H9 (cell line): ENCODE measurements at regions not wholly inside any gene's neighbourhood (a gene's known extent, or its start where the extent isn't known, plus 50 kb on each side); places are given as distances from the start of the nearest gene placed in this dataset.

Experiments
- DNase-seq: peaks from one replicate; pipeline ENCODE4 v3.0.0-alpha.2; 2017
- H2AFZ ChIP-seq: one replicate; pipeline ENCODE4 v1.6.1; 2013; ENCODE audit warnings: mild to moderate bottlenecking, low read length, control low read depth, moderate library complexity
- H2AK5ac ChIP-seq: 2 replicates; pipeline ENCODE4 v1.6.1; 2013; ENCODE audit warnings: low read length, control low read depth, mixed read lengths; ENCODE audit not compliant: insufficient read length
- H2BK120ac ChIP-seq: one replicate; pipeline ENCODE4 v1.6.1; 2013; ENCODE audit warnings: low read depth, mild to moderate bottlenecking, low read length, control low read depth, inconsistent platforms; ENCODE audit not compliant: poor library complexity, severe bottlenecking
- H2BK12ac ChIP-seq: 2 replicates; pipeline ENCODE4 v1.6.1; 2013; ENCODE audit warnings: low read length, control low read depth, mixed read lengths, low read depth; ENCODE audit not compliant: insufficient read length
- H2BK15ac ChIP-seq: 2 replicates; pipeline ENCODE4 v1.6.1; 2013; ENCODE audit warnings: low read depth, low read length, control low read depth
- H2BK20ac ChIP-seq: one replicate; pipeline ENCODE4 v1.6.1; 2013; ENCODE audit warnings: low read depth, mild to moderate bottlenecking, low read length, control low read depth, inconsistent platforms; ENCODE audit not compliant: poor library complexity, severe bottlenecking
- H2BK5ac ChIP-seq: 2 replicates; pipeline ENCODE4 v1.6.1; 2013; ENCODE audit warnings: low read length, control low read depth, mixed read lengths; ENCODE audit not compliant: insufficient read length
- H3K14ac ChIP-seq: 2 replicates; pipeline ENCODE4 v1.6.1; 2013; ENCODE audit warnings: low read length, control low read depth; ENCODE audit not compliant: insufficient read depth
- H3K18ac ChIP-seq: 2 replicates; pipeline ENCODE4 v1.6.1; 2013; ENCODE audit warnings: low read depth, mild to moderate bottlenecking, mixed read lengths, low read length, control low read depth; ENCODE audit not compliant: insufficient read length
- H3K23ac ChIP-seq: 2 replicates; pipeline ENCODE4 v1.6.1; 2013; ENCODE audit warnings: low read length, control low read depth, mixed read lengths, low read depth; ENCODE audit not compliant: insufficient read length
- H3K23me2 ChIP-seq: 2 replicates; pipeline ENCODE4 v1.6.1; 2013; ENCODE audit warnings: low read depth, mild to moderate bottlenecking, mixed read lengths, low read length, control low read depth; ENCODE audit not compliant: insufficient read length, poor library complexity, severe bottlenecking
- H3K27ac ChIP-seq: 2 replicates; pipeline ENCODE4 v1.5.1; 2013; ENCODE audit warnings: low read length, control low read depth, mixed read lengths, low read depth; ENCODE audit not compliant: insufficient read length
- H3K27me3 ChIP-seq: 2 replicates; pipeline ENCODE4 v1.6.1; 2013; ENCODE audit warnings: low read length, control low read depth, inconsistent platforms; ENCODE audit not compliant: insufficient read depth
- H3K4ac ChIP-seq: 2 replicates; pipeline ENCODE4 v1.6.1; 2013; ENCODE audit warnings: low read depth, mild to moderate bottlenecking, control low read depth, inconsistent platforms, low read length, moderate library complexity
- H3K4me1 ChIP-seq: 2 replicates; pipeline ENCODE4 v1.6.1; 2013; ENCODE audit warnings: low read length, control low read depth, inconsistent platforms; ENCODE audit not compliant: insufficient read depth
- H3K4me2 ChIP-seq: 2 replicates; pipeline ENCODE4 v1.6.1; 2013; ENCODE audit warnings: low read length, control low read depth, mixed read lengths; ENCODE audit not compliant: insufficient read length, insufficient read depth
- H3K56ac ChIP-seq: 2 replicates; pipeline ENCODE4 v1.6.1; 2013; ENCODE audit warnings: low read depth, mild to moderate bottlenecking, mixed read lengths, low read length, control low read depth; ENCODE audit not compliant: insufficient read length
- H3K79me1 ChIP-seq: 2 replicates; pipeline ENCODE4 v1.6.1; 2013; ENCODE audit warnings: low read depth, mild to moderate bottlenecking, moderate library complexity, low read length, control low read depth, inconsistent platforms; ENCODE audit not compliant: insufficient read depth, poor library complexity, severe bottlenecking
- H3K79me2 ChIP-seq: 2 replicates; pipeline ENCODE4 v1.6.1; 2013; ENCODE audit warnings: low read length, control low read depth, inconsistent platforms; ENCODE audit not compliant: insufficient read depth
- H3K9ac ChIP-seq: 2 replicates; pipeline ENCODE4 v1.6.1; 2013; ENCODE audit warnings: low read length, control low read depth, mixed read lengths; ENCODE audit not compliant: insufficient read length; ENCODE audit errors: extremely low read depth
- H3K9me3 ChIP-seq: one replicate; pipeline ENCODE4 v1.6.1; 2013; ENCODE audit warnings: low read depth, low read length, inconsistent platforms; ENCODE audit not compliant: control insufficient read depth
- H3T11ph ChIP-seq: one replicate; pipeline ENCODE4 v1.6.1; 2013; ENCODE audit warnings: mild to moderate bottlenecking, low read length, control low read depth, inconsistent platforms
- H4K20me1 ChIP-seq: one replicate; pipeline ENCODE4 v1.6.1; 2013; ENCODE audit not compliant: control insufficient read depth, insufficient read length, insufficient read depth
- H4K5ac ChIP-seq: 2 replicates; pipeline ENCODE4 v1.6.1; 2013; ENCODE audit warnings: low read depth, mild to moderate bottlenecking, mixed read lengths, low read length, control low read depth; ENCODE audit not compliant: insufficient read length
- H4K8ac ChIP-seq: replicated peaks from 2 replicates; pipeline ENCODE4 v1.6.1; 2013; ENCODE audit warnings: low read length, control low read depth, mixed read lengths, low read depth; ENCODE audit not compliant: insufficient read length
- H4K91ac ChIP-seq: 2 replicates; pipeline ENCODE4 v1.6.1; 2013; ENCODE audit warnings: low read depth, mild to moderate bottlenecking, moderate library complexity, mixed read lengths, low read length, control low read depth; ENCODE audit not compliant: insufficient read length
- H3K27ac Mint-ChIP-seq, 3 experiments: 2 replicates in 2 of 3; 3 replicates in 1 of 3; pipeline ENCODE4 v1.8.0; 2020 to 2021; ENCODE audit warnings: mixed read lengths in 3 of 3, mild to moderate bottlenecking in 1 of 3, moderate library complexity in 1 of 3
- H3K27me3 Mint-ChIP-seq: 2 replicates; pipeline ENCODE4 v1.8.0; 2021; ENCODE audit warnings: low read depth, mild to moderate bottlenecking, moderate library complexity, mixed read lengths
- H3K36me3 Mint-ChIP-seq, 3 experiments: 2 replicates in 2 of 3; 3 replicates in 1 of 3; pipeline ENCODE4 v1.8.0; 2020 to 2021; ENCODE audit warnings: low read depth in 3 of 3, mixed read lengths in 3 of 3; ENCODE audit not compliant: insufficient read depth in 1 of 3
- H3K4me1 Mint-ChIP-seq, 2 experiments: 2 replicates each; pipeline ENCODE4 v1.8.0; 2020; ENCODE audit warnings: mixed read lengths in 2 of 2
- H3K4me3 Mint-ChIP-seq, 2 experiments: 2 replicates in 1 of 2; 3 replicates in 1 of 2; pipeline ENCODE4 v1.8.0; 2020 to 2021; ENCODE audit warnings: mild to moderate bottlenecking in 2 of 2, mixed read lengths in 2 of 2, moderate library complexity in 1 of 2
- H3K9me3 Mint-ChIP-seq, 2 experiments: 2 replicates in 1 of 2; 3 replicates in 1 of 2; pipeline ENCODE4 v1.8.0; 2020; ENCODE audit warnings: mild to moderate bottlenecking in 2 of 2, mixed read lengths in 2 of 2, moderate library complexity in 1 of 2
- WGBS: extraction: QIAGEN DNeasy Blood & Tissue Kit; methylation state at CpG from one replicate; pipeline ENCODE4 v1.1.7; 2013; ENCODE audit warnings: missing lambda C conversion rate, low lambda C conversion rate, mixed read lengths; ENCODE audit not compliant: insufficient read length; ENCODE audit errors: extremely low coverage; 5-methylcytosine and 5-hydroxymethylcytosine counted together
- TF ChIP-seq, protein P1 (sequence below): fragments of 200-600 bp; sonication (generic); conservative IDR thresholded peaks from 3 replicates; pipeline ENCODE4 v1.8.0; 2021; ENCODE audit warnings: antibody characterized with exemption, mild to moderate bottlenecking

DNA sequence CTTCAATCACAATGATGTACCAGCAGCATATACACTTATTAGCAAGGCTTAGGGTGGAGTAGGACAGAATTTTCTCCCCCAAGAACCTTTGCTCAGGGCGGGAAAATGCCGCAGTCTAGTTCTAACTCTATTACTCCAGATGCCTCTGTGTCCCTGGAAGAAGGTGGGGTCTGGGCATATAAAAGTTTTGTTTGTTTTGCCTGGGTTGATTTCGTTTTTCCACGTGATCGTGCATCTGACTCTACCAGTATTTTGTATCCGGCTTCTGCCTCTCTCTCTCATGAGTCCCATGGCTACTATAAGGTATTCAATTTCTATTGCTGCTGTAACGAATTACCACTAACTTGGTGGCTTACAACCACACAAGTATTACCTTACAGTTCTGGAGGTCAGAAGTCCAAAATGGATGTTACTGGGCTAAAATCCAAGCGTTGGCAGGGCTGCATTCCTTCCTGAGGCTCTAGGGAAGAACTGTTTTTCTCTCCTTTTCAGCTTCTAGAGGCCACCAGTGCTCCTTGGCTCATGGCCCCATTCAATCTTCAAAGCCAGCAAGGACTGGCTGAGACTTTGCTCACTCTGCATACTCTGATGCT is 181.2 kb upstream of the PRSS58 start:
- no peak overlapping the region for H3T11ph ChIP-seq
- peaks cover 13 to 21% of the 10 kb centered on the region in 2 experiments for H3K4me1 Mint-ChIP-seq
- H2BK12ac ChIP-seq = no peak overlapping the region
- H3K36me3 Mint-ChIP-seq = 0 out of 7 replicates have a peak, but pooled peaks cover 0 to 2% (median 0%) of the 10 kb centered on the region in 3 experiments
- 0 out of 2 replicates have a peak, but pooled peaks cover 2% of the 10 kb centered on the region for H3K4me1 ChIP-seq
- H4K20me1 ChIP-seq = no peaks in the 10 kb centered on the region
- no peaks in the 10 kb centered on the region for H3K9me3 Mint-ChIP-seq
- no peak for DNase-seq
- H3K27ac Mint-ChIP-seq = no peak overlapping the region
- no peaks in the 10 kb centered on the region for H3K9me3 ChIP-seq
- no peak overlapping the region for H4K91ac ChIP-seq
- H2BK120ac ChIP-seq = no peak overlapping the region
- H2AK5ac ChIP-seq = no peak overlapping the region
- peaks cover 2% of the 10 kb centered on the region for H3K27me3 Mint-ChIP-seq
- no peak overlapping the region for H3K27ac ChIP-seq
- H3K4ac ChIP-seq = no peak overlapping the region
- H3K79me2 ChIP-seq = no peaks in the 10 kb centered on the region
- no peaks in the 10 kb centered on the region for H3K23me2 ChIP-seq
- no peak overlapping the region for H3K4me2 ChIP-seq
- H3K4me3 Mint-ChIP-seq = no peak overlapping the region
- no peak overlapping the region for H3K14ac ChIP-seq
- H2BK15ac ChIP-seq = no peak overlapping the region
- H4K8ac ChIP-seq = no peak overlapping the region
- no peaks in the 10 kb centered on the region for H3K27me3 ChIP-seq
- TF ChIP-seq, protein P1, sequence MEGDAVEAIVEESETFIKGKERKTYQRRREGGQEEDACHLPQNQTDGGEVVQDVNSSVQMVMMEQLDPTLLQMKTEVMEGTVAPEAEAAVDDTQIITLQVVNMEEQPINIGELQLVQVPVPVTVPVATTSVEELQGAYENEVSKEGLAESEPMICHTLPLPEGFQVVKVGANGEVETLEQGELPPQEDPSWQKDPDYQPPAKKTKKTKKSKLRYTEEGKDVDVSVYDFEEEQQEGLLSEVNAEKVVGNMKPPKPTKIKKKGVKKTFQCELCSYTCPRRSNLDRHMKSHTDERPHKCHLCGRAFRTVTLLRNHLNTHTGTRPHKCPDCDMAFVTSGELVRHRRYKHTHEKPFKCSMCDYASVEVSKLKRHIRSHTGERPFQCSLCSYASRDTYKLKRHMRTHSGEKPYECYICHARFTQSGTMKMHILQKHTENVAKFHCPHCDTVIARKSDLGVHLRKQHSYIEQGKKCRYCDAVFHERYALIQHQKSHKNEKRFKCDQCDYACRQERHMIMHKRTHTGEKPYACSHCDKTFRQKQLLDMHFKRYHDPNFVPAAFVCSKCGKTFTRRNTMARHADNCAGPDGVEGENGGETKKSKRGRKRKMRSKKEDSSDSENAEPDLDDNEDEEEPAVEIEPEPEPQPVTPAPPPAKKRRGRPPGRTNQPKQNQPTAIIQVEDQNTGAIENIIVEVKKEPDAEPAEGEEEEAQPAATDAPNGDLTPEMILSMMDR = no peak
- no peak overlapping the region for H3K56ac ChIP-seq
- no peak overlapping the region for H2AFZ ChIP-seq
- WGBS = no CpG with 5 or more reads among the region's 8 CpGs
- H2BK20ac ChIP-seq = no peak overlapping the region
- no peak overlapping the region for H3K23ac ChIP-seq
- H3K18ac ChIP-seq = no peak overlapping the region
- no peak overlapping the region for H2BK5ac ChIP-seq
- H4K5ac ChIP-seq = no peak overlapping the region
- H3K79me1 ChIP-seq = no peaks in the 10 kb centered on the region
- H3K9ac ChIP-seq = no peak overlapping the region
